Testis (tissue), 2 donors: ENCODE measurements at regions not wholly inside any gene's neighbourhood (a gene's known extent, or its start where the extent isn't known, plus 50 kb on each side); places are given as distances from the start of the nearest gene placed in this dataset.

Experiments
- POLR2A ChIP-seq: fragments of 450-650 bp; IDR thresholded peaks from one replicate; pipeline ENCODE4 v1.6.1; 2017; ENCODE audit warnings: antibody characterized with exemption, mild to moderate bottlenecking, moderate library complexity
- TF ChIP-seq, protein P1 (sequence below), 3 experiments: fragments of 450-650 bp in 2 of 3; fragments of 200-600 bp in 1 of 3; sonication (generic) in 1 of 3; IDR thresholded peaks; one replicate each; pipeline ENCODE4 v1.5.1; 2016 to 2019; ENCODE audit warnings: antibody characterized with exemption in 3 of 3, mild to moderate bottlenecking in 2 of 3, moderate library complexity in 1 of 3

DNA sequence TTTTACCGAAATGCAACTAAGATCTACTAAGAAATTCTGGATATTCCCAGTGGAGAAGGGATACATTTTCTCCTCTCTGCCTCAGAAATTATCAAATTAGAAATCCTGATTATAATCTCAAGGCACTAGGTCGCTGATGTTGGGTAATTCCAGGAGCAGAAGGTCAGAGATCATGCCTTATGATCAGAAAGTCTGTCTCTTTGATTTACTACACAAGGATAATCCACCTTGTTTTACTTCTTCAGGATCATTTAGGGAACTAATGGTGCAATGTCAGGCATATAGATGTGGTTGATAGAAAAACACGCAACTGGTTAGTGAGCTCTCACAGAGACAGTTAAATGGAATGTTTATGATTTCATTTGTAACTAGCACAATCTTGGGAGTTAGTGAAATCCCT, 1069.7 kb downstream of the STIM2 start:
- TF ChIP-seq POLR2A, result no peak
- TF ChIP-seq, protein P1, sequence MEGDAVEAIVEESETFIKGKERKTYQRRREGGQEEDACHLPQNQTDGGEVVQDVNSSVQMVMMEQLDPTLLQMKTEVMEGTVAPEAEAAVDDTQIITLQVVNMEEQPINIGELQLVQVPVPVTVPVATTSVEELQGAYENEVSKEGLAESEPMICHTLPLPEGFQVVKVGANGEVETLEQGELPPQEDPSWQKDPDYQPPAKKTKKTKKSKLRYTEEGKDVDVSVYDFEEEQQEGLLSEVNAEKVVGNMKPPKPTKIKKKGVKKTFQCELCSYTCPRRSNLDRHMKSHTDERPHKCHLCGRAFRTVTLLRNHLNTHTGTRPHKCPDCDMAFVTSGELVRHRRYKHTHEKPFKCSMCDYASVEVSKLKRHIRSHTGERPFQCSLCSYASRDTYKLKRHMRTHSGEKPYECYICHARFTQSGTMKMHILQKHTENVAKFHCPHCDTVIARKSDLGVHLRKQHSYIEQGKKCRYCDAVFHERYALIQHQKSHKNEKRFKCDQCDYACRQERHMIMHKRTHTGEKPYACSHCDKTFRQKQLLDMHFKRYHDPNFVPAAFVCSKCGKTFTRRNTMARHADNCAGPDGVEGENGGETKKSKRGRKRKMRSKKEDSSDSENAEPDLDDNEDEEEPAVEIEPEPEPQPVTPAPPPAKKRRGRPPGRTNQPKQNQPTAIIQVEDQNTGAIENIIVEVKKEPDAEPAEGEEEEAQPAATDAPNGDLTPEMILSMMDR (IDR thresholded peaks at IDR 0.05), result no peak
